PC-3 (cell line): ENCODE measurements at regions not wholly inside any gene's neighbourhood (a gene's known extent, or its start where the extent isn't known, plus 50 kb on each side); places are given as distances from the start of the nearest gene placed in this dataset.

Source experiments
- ATAC-seq: fragments of 200-7000 bp; cut with Tn5 transposase; 2 replicates; pipeline ENCODE4 v1.9.1; 2020; ENCODE audit warnings: mild to moderate bottlenecking, moderate library complexity
- BruUV-seq: library from RNA; stranded (reverse); fragments of 400-500 nt; replicated peaks from 2 replicates; lab custom pipeline; 2021; lab: Mats Ljungman, UMichigan
- CTCF ChIA-PET: fragments of 300-600 bp; sonication (Branson Sonifier 250); formaldehyde crosslinking; loops from one replicate; lab custom pipeline; 2022; ENCODE audit warnings: antibody characterized with exemption; lab: Charles Lee
- POLR2A ChIA-PET: fragments of 300-600 bp; sonication (Branson Sonifier 250); formaldehyde crosslinking; loops from one replicate; lab custom pipeline; 2022; ENCODE audit warnings: antibody characterized with exemption; ENCODE audit not compliant: unreplicated experiment; lab: Charles Lee
- DNase-seq: peaks from one replicate; pipeline ENCODE4 v3.0.0-alpha.2; 2015
- H2AFZ ChIP-seq: fragments of 300-600 bp; sonication (generic); 2 replicates; pipeline ENCODE4 v1.6.0; 2016; ENCODE audit warnings: antibody characterized with exemption, low read length
- H3F3A ChIP-seq: fragments of 300-600 bp; sonication (generic); one replicate; pipeline ENCODE4 v1.6.0; 2017; ENCODE audit warnings: antibody characterized with exemption, low read length, control low read depth, mild to moderate bottlenecking; ENCODE audit not compliant: unreplicated experiment
- H3K27ac ChIP-seq: fragments of 300-600 bp; sonication (generic); 2 replicates; pipeline ENCODE4 v1.5.1; 2016; ENCODE audit warnings: mild to moderate bottlenecking, low read length
- H3K27me3 ChIP-seq: fragments of 300-600 bp; sonication (generic); 2 replicates; pipeline ENCODE4 v1.6.1; 2016; ENCODE audit warnings: low read length, mixed read lengths
- H3K36me3 ChIP-seq: fragments of 300-600 bp; sonication (generic); 2 replicates; pipeline ENCODE4 v1.6.1; 2016; ENCODE audit warnings: low read depth, mixed run types, low read length, mixed read lengths
- H3K4me1 ChIP-seq: fragments of 300-600 bp; sonication (generic); 2 replicates; pipeline ENCODE4 v1.5.1; 2016; ENCODE audit warnings: low read length; ENCODE audit not compliant: insufficient read depth
- H3K4me2 ChIP-seq: fragments of 300-600 bp; sonication (generic); 2 replicates; pipeline ENCODE4 v1.6.0; 2016; ENCODE audit warnings: low read length
- H3K4me3 ChIP-seq: fragments of 300-600 bp; sonication (generic); 2 replicates; pipeline ENCODE4 v1.5.1; 2016; ENCODE audit warnings: mild to moderate bottlenecking, low read length, mixed read lengths
- H3K79me2 ChIP-seq: fragments of 300-600 bp; sonication (generic); 2 replicates; pipeline ENCODE4 v1.6.1; 2017; ENCODE audit warnings: low read length, mixed read lengths
- H3K9ac ChIP-seq: fragments of 300-600 bp; sonication (generic); 2 replicates; pipeline ENCODE4 v1.6.0; 2016; ENCODE audit warnings: mild to moderate bottlenecking, low read length
- H3K9me2 ChIP-seq: fragments of 300-600 bp; sonication (generic); replicated peaks from 2 replicates; pipeline ENCODE4 v1.6.1; 2016; ENCODE audit warnings: mixed run types, low read length, mixed read lengths
- H3K9me3 ChIP-seq: fragments of 300-600 bp; sonication (generic); 2 replicates; pipeline ENCODE4 v1.6.1; 2016; ENCODE audit warnings: low read length, mixed read lengths
- H4K20me1 ChIP-seq: fragments of 300-600 bp; sonication (generic); 2 replicates; pipeline ENCODE4 v1.6.1; 2016; ENCODE audit warnings: low read length, mixed read lengths
- EZH2 ChIP-seq: fragments of 300-600 bp; sonication (generic); IDR thresholded peaks from one replicate; pipeline ENCODE4 v1.6.1; 2017; ENCODE audit warnings: antibody characterized with exemption, mild to moderate bottlenecking, low read length; ENCODE audit not compliant: unreplicated experiment
- EZH2phosphoT487 ChIP-seq: fragments of 300-600 bp; sonication (generic); IDR thresholded peaks from 2 replicates; pipeline ENCODE4 v1.6.1; 2018; ENCODE audit warnings: mild to moderate bottlenecking, antibody characterized with exemption, low read length, borderline replicate concordance
- intact Hi-C: fragments of 100-400 bp; cut with micrococcal nuclease; formaldehyde crosslinking; loops from 2 replicates; pipeline ENCODE4 v1.9.0; 2023
- TF ChIP-seq, protein P1 (sequence below): fragments of 300-600 bp; sonication (generic); conservative IDR thresholded peaks from 2 replicates; pipeline ENCODE4 v1.5.1; 2017; ENCODE audit warnings: antibody characterized with exemption, low read depth, mild to moderate bottlenecking, low read length

DNA sequence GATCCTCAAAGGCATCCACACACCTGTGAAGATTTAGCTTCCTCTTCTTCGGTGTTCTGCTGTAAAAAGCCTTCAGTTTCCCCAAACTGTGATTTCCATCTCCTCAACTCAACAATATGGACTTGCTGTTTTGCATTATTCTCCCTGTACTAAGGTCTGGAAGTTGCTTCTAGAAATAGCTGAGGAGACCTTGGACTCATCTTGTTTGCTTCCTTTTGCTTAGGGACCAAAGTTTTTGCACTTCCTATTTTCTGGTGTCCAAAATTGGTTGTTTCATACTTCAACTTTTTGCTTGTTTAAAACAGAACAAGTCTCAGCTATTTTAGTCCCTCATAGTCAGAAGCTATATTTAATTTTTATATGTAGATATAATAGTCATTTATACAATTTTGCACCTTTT, 201.9 kb upstream of the COPS8 start:
- CTCF ChIA-PET, result interaction anchor here (0.5 kb wide), 1 partner anchor 314 kb away, joined by 3 read pairs; the partner anchor contains the start of gene ACKR3
- Histone ChIP-seq H3K27me3 (no peaks in the 10 kb centered on the region), H3K4me1 (no peaks in the 10 kb centered on the region), H4K20me1 (no peaks in the 10 kb centered on the region), H3K79me2 (no peaks in the 10 kb centered on the region), H3K36me3 (no peaks in the 10 kb centered on the region), H2AFZ (no peak overlapping the region), H3K4me3 (no peak overlapping the region), H3K9ac (no peak overlapping the region), H3F3A (no peaks in the 10 kb centered on the region), H3K4me2 (no peak overlapping the region), H3K9me2 (no peaks in the 10 kb centered on the region), H3K27ac (no peak overlapping the region), H3K9me3 (peaks cover 12% of the 10 kb centered on the region; the same call in 1 of the 2 replicates)
- ATAC-seq (no peak), DNase-seq (no peak)
- BruUV-seq, result no TSS peak
- TF ChIP-seq, protein P1, sequence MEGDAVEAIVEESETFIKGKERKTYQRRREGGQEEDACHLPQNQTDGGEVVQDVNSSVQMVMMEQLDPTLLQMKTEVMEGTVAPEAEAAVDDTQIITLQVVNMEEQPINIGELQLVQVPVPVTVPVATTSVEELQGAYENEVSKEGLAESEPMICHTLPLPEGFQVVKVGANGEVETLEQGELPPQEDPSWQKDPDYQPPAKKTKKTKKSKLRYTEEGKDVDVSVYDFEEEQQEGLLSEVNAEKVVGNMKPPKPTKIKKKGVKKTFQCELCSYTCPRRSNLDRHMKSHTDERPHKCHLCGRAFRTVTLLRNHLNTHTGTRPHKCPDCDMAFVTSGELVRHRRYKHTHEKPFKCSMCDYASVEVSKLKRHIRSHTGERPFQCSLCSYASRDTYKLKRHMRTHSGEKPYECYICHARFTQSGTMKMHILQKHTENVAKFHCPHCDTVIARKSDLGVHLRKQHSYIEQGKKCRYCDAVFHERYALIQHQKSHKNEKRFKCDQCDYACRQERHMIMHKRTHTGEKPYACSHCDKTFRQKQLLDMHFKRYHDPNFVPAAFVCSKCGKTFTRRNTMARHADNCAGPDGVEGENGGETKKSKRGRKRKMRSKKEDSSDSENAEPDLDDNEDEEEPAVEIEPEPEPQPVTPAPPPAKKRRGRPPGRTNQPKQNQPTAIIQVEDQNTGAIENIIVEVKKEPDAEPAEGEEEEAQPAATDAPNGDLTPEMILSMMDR, result no peak
- TF ChIP-seq EZH2phosphoT487 (no peak), EZH2 (no peak)
- POLR2A ChIA-PET, result no interaction called here
- intact Hi-C loops, result no loop called here

DNA sequence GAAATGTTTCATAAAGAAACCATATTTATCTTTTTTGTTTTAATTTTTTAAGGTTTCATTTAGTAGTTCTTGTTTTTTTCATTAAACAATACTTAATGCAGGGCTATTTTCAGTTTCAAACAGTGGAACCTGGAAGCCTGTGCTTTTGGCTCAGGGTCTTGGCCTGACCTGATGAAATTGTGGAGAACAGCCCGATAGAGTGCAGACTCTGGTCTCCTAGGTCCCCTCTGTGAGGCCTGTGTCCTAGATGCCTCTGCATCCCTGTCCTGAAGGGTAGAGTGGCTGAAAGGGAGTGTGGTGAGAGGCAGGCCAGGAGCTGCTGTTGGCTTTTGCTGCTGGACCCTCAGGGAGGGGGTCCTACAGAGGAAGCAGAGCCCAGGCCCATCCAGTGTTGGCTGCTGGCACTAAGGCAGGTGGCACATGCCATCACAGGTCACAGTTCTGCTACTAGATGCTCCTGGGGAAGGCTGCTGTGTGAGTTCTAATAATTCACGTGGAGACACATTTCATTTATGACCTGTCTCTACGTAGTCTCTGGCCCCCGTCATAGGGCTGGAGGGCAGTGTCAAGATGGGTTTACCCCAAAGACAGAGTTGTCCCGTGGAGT, 201.0 kb upstream of the COPS8 start:
- CTCF ChIA-PET, result no interaction called here
- Histone ChIP-seq H3K9ac (no peak overlapping the region), H3K9me3 (peaks cover 12% of the 10 kb centered on the region; the same call in 1 of the 2 replicates), H3K27ac (no peak overlapping the region), H3K4me1 (no peaks in the 10 kb centered on the region), H3K36me3 (no peaks in the 10 kb centered on the region), H3K9me2 (no peaks in the 10 kb centered on the region), H3K4me2 (no peak overlapping the region), H3F3A (no peaks in the 10 kb centered on the region), H3K4me3 (no peak overlapping the region), H3K79me2 (no peaks in the 10 kb centered on the region), H2AFZ (no peak overlapping the region), H4K20me1 (no peaks in the 10 kb centered on the region), H3K27me3 (no peaks in the 10 kb centered on the region)
- TF ChIP-seq EZH2phosphoT487 (no peak), EZH2 (no peak)
- TF ChIP-seq, protein P1, result no peak
- ATAC-seq (no peak), DNase-seq (no peak)
- intact Hi-C loops, result no loop called here
- no TSS peak for BruUV-seq
- POLR2A ChIA-PET, result no interaction called here

DNA sequence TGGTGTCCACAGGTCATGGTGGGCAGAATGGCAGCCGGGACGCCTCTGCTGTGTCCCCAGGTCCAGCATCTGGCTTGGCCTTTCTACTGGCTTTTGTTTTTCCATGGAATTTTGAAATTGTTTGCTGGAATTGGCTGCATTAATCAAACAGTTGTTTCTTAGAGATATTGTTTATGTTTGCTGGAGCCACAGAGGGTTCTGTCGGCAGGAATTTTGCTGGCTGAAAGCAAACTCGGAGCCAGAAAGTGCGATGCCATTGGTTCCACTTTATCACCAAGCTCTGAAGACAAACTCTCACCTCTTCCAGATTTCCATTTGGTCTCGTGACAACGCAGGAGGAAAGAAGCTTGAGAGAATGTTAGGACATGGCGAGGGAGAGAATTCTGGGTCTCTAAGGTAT, 199.2 kb upstream of the COPS8 start:
- CTCF ChIA-PET, result no interaction called here
- intact Hi-C loops, result no loop called here

More for the DNA sequence above, 199.2 kb upstream of the COPS8 start:
- H3F3A ChIP-seq, result no peaks in the 10 kb centered on the region
- no peaks in the 10 kb centered on the region for H3K36me3 ChIP-seq
- H2AFZ ChIP-seq, result no peak overlapping the region
- TF ChIP-seq EZH2, result no peak
- TF ChIP-seq EZH2phosphoT487, result no peak
- TF ChIP-seq, protein P1, result no peak
- H3K79me2 ChIP-seq, result no peaks in the 10 kb centered on the region
- no peaks in the 10 kb centered on the region for H3K4me1 ChIP-seq
- H3K9me3 ChIP-seq, result peaks cover 12% of the 10 kb centered on the region; the same call in 1 of the 2 replicates
- ATAC-seq, result no peak
- POLR2A ChIA-PET, result no interaction called here
- no peaks in the 10 kb centered on the region for H4K20me1 ChIP-seq
- no TSS peak for BruUV-seq
- H3K27me3 ChIP-seq, result no peaks in the 10 kb centered on the region
- DNase-seq, result no peak
- H3K9ac ChIP-seq, result no peak overlapping the region
- H3K9me2 ChIP-seq, result no peaks in the 10 kb centered on the region
- H3K4me3 ChIP-seq, result no peak overlapping the region
- no peak overlapping the region for H3K27ac ChIP-seq
- H3K4me2 ChIP-seq, result no peak overlapping the region
